ENCODE measurements at regions not wholly inside any gene's neighbourhood (a gene's known extent, or its start where the extent isn't known, plus 50 kb on each side); places are given as distances from the start of the nearest gene placed in this dataset.

DNA sequence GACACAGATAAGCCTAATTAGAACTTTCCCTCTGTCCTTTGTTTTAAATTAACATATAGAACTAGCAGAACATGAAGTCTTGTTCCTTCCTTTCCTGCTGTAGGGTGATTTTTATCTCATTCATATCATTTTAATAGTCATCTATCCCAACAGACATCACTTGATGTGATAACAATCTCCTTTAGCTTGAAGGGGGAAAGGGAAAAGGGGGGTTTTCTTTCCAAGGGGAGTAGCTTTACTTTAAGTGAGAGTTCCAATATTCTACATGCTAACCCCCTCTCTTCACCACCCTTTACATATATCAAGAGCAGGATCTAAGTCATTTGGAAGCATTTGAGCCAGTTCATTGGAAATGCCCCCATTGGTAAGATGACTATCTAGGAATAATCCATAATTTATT lies 241.9 kb downstream of the HHIPL2 start:
- DNase-seq (ENCODE audit: low read depth in 4 of 4, low spot score in 2 of 4) = no peak

DNA sequence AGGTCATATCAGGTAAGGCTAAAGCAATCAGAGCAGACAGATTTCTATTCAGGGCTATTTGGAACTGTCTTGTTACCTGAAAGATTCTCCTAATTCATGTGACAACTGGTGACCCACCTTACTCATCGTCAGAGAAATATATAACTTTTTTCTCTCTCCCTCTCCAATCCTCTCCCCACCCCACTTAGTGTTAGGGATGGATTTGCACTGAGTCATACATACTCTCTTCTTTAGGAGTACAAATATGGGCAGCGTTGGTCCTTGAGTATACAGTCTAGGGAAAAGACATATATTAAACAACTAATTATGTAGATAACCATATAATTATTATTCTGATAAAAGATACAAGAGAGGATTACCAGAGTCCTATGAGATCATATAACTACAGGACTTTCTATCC lies 246.3 kb downstream of the HHIPL2 start:
- DNase-seq (ENCODE audit: low read depth in 4 of 4, low spot score in 2 of 4) = no peak

GRCh38 chr1:222299524-222299923 lies 248.4 kb downstream of the HHIPL2 start:
- DNase-seq (ENCODE audit: low read depth in 4 of 4, low spot score in 2 of 4) = no peak

DNA sequence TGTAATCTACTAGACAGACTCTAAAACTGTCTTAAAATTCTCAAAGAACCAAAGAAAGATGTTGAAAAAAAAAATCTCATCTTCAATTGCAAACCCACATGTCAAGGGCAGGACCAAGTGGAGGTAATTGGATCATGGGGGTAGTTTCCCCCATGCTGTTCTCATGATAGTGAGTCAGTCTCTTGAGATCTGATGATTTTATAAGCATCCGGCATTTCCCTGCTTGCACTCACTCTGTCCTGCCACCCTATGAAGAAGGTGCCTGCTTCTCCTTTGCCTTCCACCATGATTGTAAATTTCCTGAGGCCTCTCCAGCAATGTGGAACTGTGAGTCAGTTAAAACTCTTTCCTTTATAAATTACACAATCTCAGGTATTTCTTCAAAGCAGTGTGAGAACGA lies 257.0 kb downstream of the HHIPL2 start:
- no peak for DNase-seq (ENCODE audit: low read depth in 4 of 4, low spot score in 2 of 4)

DNA sequence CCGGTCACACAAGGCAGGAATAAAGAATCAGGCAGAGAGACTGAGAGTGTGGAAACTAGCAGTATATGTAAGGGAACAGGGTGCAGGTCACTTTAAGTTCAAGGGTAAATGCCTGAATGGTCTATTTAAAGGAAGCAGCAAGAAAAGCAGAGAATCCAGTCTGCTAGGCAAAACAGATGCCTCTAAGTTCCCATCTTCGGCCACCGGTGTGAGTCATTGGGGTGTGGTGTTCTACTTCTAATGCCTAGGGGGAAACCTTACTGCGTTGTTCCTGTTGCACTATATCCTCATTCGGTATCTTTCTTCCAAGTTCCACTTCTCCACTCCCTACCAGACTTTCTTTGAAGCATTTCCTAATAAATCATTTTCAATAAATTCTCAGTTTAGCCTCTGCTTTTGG lies 259.9 kb downstream of the HHIPL2 start:
- no peak for DNase-seq (ENCODE audit: low read depth in 4 of 4, low spot score in 2 of 4)

GRCh38 chr1:222286011-222286410 lies 261.9 kb downstream of the HHIPL2 start:
- no peak for DNase-seq (ENCODE audit: low read depth in 4 of 4, low spot score in 2 of 4)

DNA sequence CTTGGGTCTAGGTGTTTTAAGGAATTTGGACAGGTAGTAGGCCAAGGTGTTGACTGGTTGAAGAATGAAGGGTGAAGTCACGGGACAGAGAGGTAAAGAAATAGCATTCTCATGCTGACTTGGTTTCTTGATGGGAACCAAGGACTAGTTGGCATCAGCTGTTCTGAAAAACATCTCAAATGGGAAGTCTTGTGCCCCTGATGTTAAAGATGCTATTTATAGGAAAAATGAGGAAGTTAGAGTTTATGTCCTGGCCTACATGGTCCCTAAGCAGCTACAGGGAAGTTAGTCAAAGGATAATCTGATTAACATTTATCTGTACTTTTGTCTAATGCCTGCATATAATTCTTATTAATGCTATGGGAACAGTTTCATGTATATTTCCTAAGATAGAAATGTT lies 262.4 kb downstream of the HHIPL2 start:
- no peak for DNase-seq (ENCODE audit: low read depth in 4 of 4, low spot score in 2 of 4)

- no peak for DNase-seq (ENCODE audit: low read depth in 4 of 4, low spot score in 2 of 4)
These were observed 263.4 kb downstream of the HHIPL2 start for GRCh38 chr1:222284466-222284865.

GRCh38 chr1:222283147-222283768 lies 264.6 kb downstream of the HHIPL2 start:
- no peak for DNase-seq (ENCODE audit: low read depth in 4 of 4, low spot score in 2 of 4)

- no peak for DNase-seq (ENCODE audit: low read depth in 4 of 4, low spot score in 2 of 4)
These were observed 268.3 kb downstream of the HHIPL2 start for GRCh38 chr1:222279591-222279990.

- DNase-seq (ENCODE audit: low read depth in 4 of 4, low spot score in 2 of 4) = no peak
These were observed 269.4 kb downstream of the HHIPL2 start for GRCh38 chr1:222278501-222278900.

GRCh38 chr1:222275729-222276465 lies 272.0 kb downstream of the HHIPL2 start:
- DNase-seq (ENCODE audit: low read depth in 4 of 4, low spot score in 2 of 4) = no peak

DNA sequence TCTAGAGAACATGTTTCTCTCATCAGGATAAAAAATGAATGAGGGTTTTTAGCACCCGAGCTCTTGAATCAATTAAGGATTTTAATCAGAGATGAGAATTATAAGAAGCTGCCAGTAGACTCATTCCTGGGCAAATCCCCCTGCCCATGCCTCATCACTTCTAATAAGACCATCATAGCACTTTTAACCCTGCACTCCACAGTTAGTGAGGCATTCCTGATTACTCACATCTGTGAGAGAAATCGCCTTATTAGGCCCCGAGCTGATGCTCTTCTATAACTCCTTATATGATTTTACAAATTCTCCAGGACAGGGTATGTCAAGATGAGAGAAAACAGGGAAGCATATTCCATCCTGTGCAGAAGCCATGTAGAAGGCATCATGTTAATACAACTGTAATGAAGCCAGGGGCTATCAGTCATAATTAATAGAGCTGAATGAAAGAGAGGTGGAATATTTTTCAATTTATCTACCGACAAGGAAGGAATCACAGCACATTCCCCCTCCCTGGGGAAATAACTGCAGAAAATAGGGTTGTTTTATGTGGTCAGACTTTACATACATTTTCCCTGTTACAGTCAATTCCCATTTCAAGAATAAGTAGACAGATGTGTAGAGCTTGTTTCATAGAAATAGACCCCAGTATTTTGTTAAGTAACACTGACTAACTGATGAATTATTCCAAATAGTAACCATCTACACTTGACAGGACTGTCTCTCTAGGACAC lies 272.7 kb downstream of the HHIPL2 start:
- DNase-seq (ENCODE audit: low read depth in 4 of 4, low spot score in 2 of 4) = no peak

DNA sequence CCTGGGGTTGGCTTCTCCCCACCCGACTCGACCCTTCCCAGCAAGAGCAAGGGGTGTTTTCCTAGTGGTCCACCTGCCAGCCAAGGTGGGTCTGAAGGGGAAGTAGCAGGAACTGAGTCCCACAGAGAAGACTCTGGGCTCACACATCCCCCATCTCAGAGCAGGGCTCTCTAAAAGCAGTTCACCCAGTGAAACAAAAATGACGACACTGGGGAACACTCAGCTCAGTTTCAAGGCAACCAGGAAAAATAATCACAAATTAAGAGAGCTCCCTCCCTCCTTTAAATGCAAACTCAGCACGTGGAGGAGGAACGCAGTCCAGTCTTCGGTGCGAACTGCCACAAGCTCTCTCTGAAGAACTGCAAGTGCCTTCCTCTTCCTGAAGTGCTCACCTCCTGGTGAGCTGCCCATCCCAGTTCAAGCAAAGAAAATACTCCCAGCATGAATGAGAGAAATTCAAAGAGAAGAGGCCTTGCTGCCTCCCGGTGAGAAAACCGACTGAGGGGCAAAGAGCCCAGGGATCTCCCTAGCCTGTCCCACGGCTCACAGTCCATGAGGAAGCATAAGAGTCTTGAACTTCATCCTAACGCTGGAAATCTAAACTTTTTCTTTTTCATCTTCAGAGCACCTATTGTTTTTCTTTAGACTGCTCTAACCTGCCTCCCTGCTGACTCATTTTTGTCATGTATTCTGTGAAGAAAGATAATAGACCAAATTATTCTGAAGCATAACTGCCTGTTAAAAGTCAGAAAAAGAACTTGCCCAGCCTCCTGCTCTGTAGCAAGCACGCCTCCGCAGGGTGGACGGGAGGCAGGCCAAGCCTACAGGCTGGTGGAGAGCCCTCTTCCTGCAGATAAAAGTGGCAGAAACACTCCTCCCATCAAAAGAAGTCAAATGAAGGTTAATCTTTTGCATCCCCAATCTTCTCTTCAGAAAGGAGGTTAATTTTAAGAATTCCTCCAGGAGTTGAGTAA lies 281.4 kb downstream of the HHIPL2 start:
- DNase-seq (ENCODE audit: low read depth in 4 of 4, low spot score in 2 of 4) = no peak

GRCh38 chr1:222263791-222264190 lies 284.1 kb downstream of the HHIPL2 start:
- no peak for DNase-seq (ENCODE audit: low read depth in 4 of 4, low spot score in 2 of 4)

DNA sequence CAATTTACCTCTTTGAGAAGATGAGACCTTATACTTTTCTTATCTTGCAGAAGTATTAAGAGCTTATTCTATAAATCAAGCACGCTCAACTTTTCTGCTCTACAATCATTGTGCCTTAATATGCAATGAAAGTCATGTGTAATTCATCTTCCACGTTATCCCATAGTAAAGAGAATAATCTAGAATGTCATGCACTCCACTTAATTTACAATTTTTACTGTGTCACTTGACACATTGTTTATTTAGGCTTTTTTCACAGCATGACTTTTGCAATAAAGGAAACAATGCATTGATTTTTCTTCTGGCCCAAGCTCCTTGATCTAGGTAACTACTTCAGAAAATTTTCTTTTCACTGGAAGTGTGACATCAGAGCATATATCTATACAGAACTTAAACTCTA lies 290.9 kb downstream of the HHIPL2 start:
- DNase-seq (ENCODE audit: low read depth in 4 of 4, low spot score in 2 of 4) = no peak

- DNase-seq (ENCODE audit: low read depth in 4 of 4, low spot score in 2 of 4) = no peak
These were observed 291.8 kb downstream of the HHIPL2 start for GRCh38 chr1:222256058-222256457.

DNA sequence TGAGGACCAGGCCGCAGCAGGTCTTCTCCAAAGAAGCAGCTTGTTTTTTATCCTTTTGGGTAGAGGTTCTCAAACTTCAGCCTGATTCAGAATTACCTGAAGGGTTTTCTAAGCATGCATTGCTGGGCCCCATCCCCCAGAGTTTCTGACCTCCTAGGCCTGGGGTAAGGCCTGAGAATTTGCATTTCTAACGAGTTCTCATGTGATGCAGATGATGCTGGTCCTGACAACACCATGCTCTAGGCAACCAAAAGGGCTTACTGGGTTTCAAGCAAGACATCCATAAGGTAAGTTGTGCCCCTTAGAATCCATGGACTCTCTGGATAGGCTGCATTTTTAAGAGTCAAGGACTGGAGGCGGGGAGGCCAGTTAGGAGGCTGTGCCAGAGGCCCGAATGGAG lies 295.1 kb downstream of the HHIPL2 start:
- DNase-seq (ENCODE audit: low read depth in 4 of 4, low spot score in 2 of 4) = no peak

- DNase-seq (ENCODE audit: low read depth in 4 of 4, low spot score in 2 of 4) = no peak
These were observed 296.1 kb downstream of the HHIPL2 start for GRCh38 chr1:222251847-222252246.

DNA sequence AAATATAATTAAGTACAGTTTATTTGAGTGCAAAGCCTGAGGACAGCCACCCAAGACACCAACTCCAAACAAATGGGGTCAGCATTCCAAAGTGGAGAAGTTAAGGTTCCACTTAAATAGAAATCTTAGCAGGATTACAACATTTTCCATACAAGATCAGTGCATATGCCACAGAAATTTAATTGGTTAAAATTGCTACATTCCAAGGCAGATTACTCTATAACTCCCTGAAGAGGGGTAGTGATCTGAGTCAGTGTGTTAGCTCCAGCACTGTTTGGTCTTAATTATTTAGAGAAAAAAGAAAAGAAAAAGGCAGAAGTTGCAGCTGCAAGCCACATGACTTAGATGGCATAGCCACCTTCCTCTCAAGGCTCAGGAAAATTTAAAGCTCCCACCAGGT lies 297.5 kb downstream of the HHIPL2 start:
- DNase-seq (ENCODE audit: low read depth in 4 of 4, low spot score in 2 of 4) = no peak

GRCh38 chr1:222247811-222248310 lies 300.0 kb downstream of the HHIPL2 start:
- no peak for DNase-seq (ENCODE audit: low read depth in 4 of 4, low spot score in 2 of 4)

Measured in left renal cortex interstitium (tissue), 4 donors.